HG02973 (cell line): ENCODE measurements at regions not wholly inside any gene's neighbourhood (a gene's known extent, or its start where the extent isn't known, plus 50 kb on each side); places are given as distances from the start of the nearest gene placed in this dataset.
"Not testable (repeated sequence)": the region's sequence is repeated elsewhere in the genome, so short reads cannot be mapped to it uniquely, and the experiment has no call there.

Experiments used
- ATAC-seq: cut with Tn5 transposase; IDR thresholded peaks from one replicate; pipeline ENCODE4 v1.9.1; 2021; ENCODE audit warnings: moderate library complexity; ENCODE audit not compliant: unreplicated experiment

DNA sequence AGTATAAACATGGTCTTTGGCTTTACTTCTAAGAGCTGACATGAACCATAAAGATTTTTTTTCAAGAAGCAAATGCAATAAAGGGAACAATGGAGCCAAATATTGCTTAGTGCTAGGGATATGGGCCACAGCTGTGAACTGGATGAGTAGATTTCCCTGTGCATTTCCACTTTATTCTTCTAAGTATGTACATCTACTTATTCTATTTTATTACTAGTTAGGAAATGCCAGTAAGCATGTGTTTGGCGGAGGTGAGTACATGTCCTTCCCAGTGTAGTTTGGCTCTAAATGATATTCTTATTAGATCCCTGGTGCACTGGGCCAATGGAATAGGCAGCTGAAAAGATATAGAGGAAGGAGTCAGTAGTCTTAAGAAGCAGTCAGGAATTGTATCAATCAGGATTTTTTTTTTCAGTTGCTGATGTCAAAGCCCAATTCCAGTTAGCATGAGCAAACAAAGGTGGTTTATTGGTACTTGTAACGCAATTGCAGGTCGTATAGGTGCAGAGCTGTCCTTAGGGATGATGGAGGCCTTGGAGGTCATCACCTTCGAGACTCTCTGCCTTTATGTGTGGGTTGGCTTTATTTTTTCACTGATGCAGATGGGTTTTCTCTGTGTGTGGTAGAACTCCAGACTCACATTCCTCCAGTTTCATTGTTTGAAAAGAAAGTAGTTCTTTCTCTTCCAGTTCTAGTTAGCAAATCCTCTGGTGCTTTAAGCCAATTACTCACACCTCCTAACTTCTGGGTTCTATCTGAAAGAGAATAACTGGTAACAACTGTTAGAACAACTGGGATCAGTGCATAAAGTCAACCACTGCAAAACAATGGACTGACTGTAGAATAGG lies 139.0 kb upstream of the LRIG3 start:
- ATAC-seq = no peak

DNA sequence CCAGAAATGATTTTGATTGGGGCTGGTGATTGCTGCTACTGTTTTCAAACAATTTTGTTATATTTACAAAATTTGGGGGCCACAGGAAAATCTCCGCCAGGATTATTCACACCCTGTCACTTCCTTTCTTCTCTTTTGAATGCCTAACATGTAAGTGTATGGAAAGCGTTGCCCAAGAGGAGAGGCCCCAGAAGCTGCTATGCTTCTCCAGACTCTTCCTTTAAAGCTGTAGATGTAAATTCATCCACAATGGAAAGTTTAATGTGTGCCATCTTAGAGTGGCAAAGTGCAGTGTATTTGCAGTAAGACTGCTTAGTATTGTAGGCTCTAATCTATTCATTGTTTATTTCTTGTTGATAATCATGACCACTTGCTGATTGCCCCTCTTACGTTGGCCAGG lies 136.7 kb upstream of the LRIG3 start:
- no peak for ATAC-seq

GRCh38 chr12:59055204-59055860 lies 135.0 kb upstream of the LRIG3 start:
- ATAC-seq = peak; percentile 96

DNA sequence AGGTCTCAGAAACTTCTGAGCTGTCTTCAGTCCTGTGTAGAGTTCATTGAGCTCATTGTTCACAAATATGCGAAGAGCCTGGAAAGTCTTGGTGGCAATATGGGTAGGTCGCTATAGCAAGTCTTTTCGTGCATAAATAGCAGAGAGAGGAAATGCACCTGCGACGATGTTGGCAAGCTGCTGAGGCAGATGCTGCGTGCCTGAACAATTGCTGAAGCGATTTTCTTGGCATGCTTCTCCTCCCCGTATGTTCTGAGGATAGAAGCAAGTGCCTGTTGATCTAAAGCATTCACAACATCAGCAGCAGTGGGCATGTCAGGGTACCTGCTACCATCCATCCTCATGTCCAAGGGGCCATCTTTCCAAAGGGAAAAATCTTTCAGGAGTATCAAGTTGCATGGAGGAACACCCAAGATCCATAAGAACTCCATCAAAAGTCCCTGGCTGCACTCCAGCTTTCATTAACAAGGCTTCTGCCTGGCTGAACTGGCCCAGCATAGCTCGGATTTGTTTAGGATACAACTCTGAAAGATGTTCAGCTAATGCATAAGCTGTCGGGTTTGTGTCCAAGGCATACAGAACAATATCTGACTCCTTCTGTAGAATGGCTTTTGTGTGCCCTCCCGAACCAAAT lies 133.1 kb upstream of the LRIG3 start:
- ATAC-seq = not testable (repeated sequence)

- no peak for ATAC-seq
These were observed 126.6 kb upstream of the LRIG3 start for GRCh38 chr12:59046763-59047534.

GRCh38 chr12:59044791-59045190 lies 124.5 kb upstream of the LRIG3 start:
- no peak for ATAC-seq

- no peak for ATAC-seq
These were observed 121.2 kb upstream of the LRIG3 start for GRCh38 chr12:59041241-59042121.

DNA sequence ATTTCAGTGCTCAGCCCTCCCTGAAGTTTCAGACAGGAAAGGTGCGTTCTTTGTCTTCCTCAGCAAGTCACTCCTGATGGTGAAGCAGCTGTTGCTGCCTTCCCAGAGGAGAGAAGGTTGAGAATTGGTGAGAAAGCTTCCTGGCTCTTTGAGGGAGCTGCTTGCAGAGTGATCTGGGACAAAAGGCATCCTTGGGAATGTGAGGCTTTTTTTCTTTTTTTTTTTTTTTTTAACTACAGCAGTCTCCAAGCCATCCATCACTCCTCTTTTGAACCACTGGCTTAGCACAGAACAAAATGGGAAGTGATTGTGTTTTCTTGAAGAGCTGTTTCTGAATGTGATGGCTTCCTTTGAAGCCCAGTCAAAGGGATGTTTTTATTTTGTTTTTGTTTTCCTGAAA lies 120.4 kb upstream of the LRIG3 start:
- no peak for ATAC-seq

- no peak for ATAC-seq
These were observed 119.7 kb upstream of the LRIG3 start for GRCh38 chr12:59040043-59040442.

DNA sequence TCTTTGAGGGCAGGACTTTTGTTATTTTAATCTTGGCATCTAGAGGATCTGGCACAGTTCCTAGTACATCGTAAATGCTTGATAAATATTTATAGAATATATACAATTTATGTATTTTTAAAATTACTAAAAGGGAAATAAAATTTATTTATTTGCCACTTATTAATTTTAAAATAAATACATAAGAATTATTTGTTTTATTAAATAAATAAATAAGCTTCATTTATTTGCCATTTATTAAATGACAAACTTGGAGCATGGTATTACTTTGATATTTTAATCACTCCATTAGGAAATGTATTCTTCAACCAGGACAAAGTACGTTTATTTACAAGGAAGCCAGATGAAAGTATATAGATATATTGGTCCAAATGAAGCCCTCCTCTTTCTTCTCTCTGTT lies 118.7 kb upstream of the LRIG3 start:
- ATAC-seq = no peak

- no peak for ATAC-seq
These were observed 116.9 kb upstream of the LRIG3 start for GRCh38 chr12:59036973-59037762.

DNA sequence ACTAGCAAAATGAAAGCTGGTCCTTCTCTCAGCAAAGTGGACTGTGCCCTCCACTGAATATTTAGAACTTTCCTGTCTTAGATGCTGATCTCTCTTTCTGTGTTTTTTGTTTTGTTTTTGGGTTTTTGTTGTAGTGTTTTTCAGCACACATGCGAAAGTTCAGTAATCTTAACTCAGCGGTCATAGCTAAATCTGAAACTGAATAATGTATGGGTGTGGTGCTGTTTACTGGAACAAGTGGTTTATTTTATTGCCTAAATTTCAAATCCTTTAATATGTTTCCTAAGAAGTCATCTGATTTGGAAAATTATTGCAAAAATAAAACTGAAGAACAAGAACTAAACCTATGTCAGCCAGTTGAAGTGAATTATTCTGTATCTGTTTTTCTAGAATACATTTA lies 116.0 kb upstream of the LRIG3 start:
- no peak for ATAC-seq

- ATAC-seq = no peak
These were observed 111.0 kb upstream of the LRIG3 start for GRCh38 chr12:59031313-59031712.

DNA sequence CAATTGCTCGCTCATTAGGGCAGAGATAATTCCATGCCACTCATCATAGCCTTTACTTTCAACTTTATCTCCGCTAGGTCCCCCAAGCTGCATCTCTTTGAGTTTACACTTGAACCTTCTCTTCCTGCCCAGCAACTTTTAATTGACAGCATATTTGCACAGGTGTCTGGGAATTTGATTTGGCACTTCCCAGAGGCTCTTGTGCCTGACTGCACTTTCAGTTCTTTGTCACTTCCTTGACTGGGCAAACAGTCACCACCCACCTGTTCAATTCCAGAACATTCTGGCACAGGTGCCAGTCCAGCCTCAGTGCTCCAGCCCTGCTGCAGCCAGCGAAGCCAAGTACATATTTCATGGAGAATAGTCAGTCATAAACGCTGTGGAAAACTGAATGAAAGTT lies 110.1 kb upstream of the LRIG3 start:
- no peak for ATAC-seq

DNA sequence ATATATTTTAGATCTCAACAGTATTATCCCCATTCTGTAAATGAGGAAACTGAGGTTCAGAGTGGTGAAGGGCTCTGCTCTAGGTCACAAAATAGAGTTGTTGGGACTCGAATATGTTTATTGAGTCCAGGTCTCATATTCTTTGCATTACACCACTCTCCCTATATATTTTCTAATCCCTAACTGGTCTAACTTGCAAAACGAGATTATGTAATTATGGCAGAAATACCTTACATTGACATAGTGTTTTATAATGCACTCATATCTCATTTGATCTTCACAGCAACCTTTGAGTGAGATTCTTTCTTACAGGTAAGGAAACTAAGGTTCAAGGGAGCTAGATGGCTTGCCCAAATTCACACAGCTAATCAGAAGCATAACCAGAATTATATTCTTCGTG lies 106.9 kb upstream of the LRIG3 start:
- no peak for ATAC-seq

- ATAC-seq = no peak
These were observed 103.6 kb upstream of the LRIG3 start for GRCh38 chr12:59023861-59024424.

- no peak for ATAC-seq
These were observed 100.0 kb upstream of the LRIG3 start for GRCh38 chr12:59020073-59020946.

DNA sequence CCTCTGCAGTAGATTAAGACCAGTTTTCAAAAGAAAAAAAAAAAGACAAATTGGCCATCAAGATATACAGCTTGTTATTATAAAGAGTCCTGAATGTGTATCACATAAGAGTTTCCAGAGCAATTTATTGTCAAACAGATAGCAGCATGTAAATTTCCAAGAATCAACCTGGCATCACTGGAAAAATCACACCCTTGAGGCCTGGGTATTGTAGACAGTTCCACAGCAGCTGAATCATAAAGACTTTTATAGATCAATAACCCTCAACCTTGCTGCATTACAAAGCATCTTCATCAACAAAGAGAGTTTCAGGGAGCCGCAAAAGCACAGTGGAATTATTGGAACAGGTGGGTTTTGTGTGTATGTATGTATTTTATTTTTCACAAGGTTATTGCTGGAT lies 94.6 kb upstream of the LRIG3 start:
- ATAC-seq = no peak
